Tibial nerve (tissue), 4 donors: ENCODE measurements at regions not wholly inside any gene's neighbourhood (a gene's known extent, or its start where the extent isn't known, plus 50 kb on each side); places are given as distances from the start of the nearest gene placed in this dataset.

Experiments used
- CTCF ChIP-seq, 5 experiments: fragments of 200-600 bp in 3 of 5; fragments of 450-650 bp in 2 of 5; sonication (generic) in 3 of 5; IDR thresholded peaks; one replicate each; pipeline ENCODE4 v1.5.1; 2016 to 2019; ENCODE audit warnings: antibody characterized with exemption in 5 of 5, mild to moderate bottlenecking in 3 of 5, moderate library complexity in 2 of 5
- EP300 ChIP-seq, 2 donors: sonication (generic); formaldehyde crosslinking; IDR thresholded peaks; one replicate each; pipeline ENCODE4 v1.6.1; 2017; ENCODE audit warnings: antibody characterized with exemption in 2 of 2, mild to moderate bottlenecking in 1 of 2
- POLR2A ChIP-seq, 2 donors: fragments of 450-650 bp; IDR thresholded peaks; one replicate each; pipeline ENCODE4 v1.6.1; 2017; ENCODE audit warnings: antibody characterized with exemption in 2 of 2, mild to moderate bottlenecking in 2 of 2, moderate library complexity in 2 of 2

GRCh38 chr2:8363161-8363560 is 318.7 kb upstream of the ID2 start:
- no peak for TF ChIP-seq CTCF (IDR thresholded peaks at IDR 0.05)
- no peak for TF ChIP-seq EP300 (IDR thresholded peaks at IDR 0.05)
- no peak for TF ChIP-seq POLR2A (IDR thresholded peaks at IDR 0.05)
